ENCODE measurements at regions not wholly inside any gene's neighbourhood (a gene's known extent, or its start where the extent isn't known, plus 50 kb on each side); places are given as distances from the start of the nearest gene placed in this dataset.

- Histone ChIP-seq H3K4me2 (ENCODE audit: low read length) (no peak overlapping the region), H3K4me3 (ENCODE audit: low read depth, low read length) (no peak overlapping the region), H3K27ac (no peak overlapping the region), H3K27me3 (ENCODE audit: control insufficient read depth, insufficient read depth, low read length) (no peaks in the 10 kb centered on the region), H3K79me2 (no peaks in the 10 kb centered on the region), H3K9ac (no peak overlapping the region), H3K9me3 (ENCODE audit: control insufficient read depth, low read length) (no peaks in the 10 kb centered on the region), H2AFZ (no peak overlapping the region), H3K36me3 (ENCODE audit: control insufficient read depth, insufficient read depth, low read length) (no peaks in the 10 kb centered on the region), H3K4me1 (no peaks in the 10 kb centered on the region)
- TF ChIP-seq, protein P1, sequence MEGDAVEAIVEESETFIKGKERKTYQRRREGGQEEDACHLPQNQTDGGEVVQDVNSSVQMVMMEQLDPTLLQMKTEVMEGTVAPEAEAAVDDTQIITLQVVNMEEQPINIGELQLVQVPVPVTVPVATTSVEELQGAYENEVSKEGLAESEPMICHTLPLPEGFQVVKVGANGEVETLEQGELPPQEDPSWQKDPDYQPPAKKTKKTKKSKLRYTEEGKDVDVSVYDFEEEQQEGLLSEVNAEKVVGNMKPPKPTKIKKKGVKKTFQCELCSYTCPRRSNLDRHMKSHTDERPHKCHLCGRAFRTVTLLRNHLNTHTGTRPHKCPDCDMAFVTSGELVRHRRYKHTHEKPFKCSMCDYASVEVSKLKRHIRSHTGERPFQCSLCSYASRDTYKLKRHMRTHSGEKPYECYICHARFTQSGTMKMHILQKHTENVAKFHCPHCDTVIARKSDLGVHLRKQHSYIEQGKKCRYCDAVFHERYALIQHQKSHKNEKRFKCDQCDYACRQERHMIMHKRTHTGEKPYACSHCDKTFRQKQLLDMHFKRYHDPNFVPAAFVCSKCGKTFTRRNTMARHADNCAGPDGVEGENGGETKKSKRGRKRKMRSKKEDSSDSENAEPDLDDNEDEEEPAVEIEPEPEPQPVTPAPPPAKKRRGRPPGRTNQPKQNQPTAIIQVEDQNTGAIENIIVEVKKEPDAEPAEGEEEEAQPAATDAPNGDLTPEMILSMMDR (IDR thresholded peaks at IDR 0.05), result no peak
These were observed 377.1 kb upstream of the HS3ST1 start for GRCh38 chr4:11805842-11806241.

DNA sequence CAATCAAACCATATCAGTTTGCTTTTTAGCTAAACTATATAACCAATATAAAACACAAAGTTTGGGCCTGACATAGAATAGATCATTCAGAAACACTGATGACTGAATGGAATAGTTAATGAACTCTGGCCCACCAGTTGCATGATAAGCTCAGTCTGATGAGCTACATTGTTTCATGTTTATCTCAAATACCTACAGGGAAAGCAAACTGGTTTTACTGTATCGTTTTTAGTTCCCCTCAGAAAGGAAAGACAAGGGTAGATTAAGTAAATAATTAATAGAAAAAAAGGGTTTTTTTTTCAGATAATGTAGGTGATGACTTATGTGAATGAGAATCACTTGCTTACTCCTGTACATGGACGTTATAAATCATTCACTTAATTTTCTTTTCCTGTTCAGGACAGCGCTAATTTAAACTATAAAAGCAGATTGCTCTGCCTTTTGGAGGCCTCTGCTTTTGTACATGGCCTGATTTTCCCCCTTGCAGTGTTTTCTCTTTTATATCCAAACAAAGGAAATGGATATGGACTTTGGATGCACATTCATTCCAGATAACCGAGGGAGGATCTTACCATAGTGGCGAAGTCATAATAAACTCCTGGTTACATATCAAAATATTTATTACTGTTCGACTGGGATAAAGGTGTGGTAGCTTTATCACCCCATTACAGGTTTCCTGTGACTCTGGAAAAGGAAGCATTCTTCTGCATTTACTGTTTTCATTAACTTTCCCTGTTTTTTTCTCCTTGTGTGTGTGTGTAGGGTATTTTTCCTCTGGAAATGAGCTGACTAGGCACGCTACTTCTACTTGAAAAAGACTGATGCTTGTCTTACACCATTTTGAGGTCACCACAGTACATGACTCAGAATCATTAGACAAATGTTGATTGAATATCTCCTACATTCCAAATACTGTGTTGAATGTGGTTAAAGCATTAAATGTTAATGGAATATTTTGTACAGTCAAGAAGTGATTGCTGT is 373.1 kb upstream of the HS3ST1 start:
- Histone ChIP-seq H3K36me3 (ENCODE audit: control insufficient read depth, insufficient read depth, low read length) (no peaks in the 10 kb centered on the region), H2AFZ (no peak overlapping the region), H3K27me3 (ENCODE audit: control insufficient read depth, insufficient read depth, low read length) (no peaks in the 10 kb centered on the region), H3K4me2 (ENCODE audit: low read length) (no peak overlapping the region), H3K9me3 (ENCODE audit: control insufficient read depth, low read length) (no peaks in the 10 kb centered on the region), H3K79me2 (no peaks in the 10 kb centered on the region), H3K9ac (no peak overlapping the region), H3K4me3 (ENCODE audit: low read depth, low read length) (no peak overlapping the region), H3K4me1 (no peaks in the 10 kb centered on the region), H3K27ac (no peak overlapping the region)
- TF ChIP-seq, protein P1 (IDR thresholded peaks at IDR 0.05), result no peak

- no peak overlapping the region for H3K4me2 ChIP-seq (ENCODE audit: low read length)
- no peaks in the 10 kb centered on the region for H3K4me1 ChIP-seq
- H3K9ac ChIP-seq, result no peak overlapping the region
- TF ChIP-seq, protein P1 (IDR thresholded peaks at IDR 0.05), result no peak
- H3K79me2 ChIP-seq, result no peaks in the 10 kb centered on the region
- no peak overlapping the region for H3K27ac ChIP-seq
- no peaks in the 10 kb centered on the region for H3K9me3 ChIP-seq (ENCODE audit: control insufficient read depth, low read length)
- H3K36me3 ChIP-seq (ENCODE audit: control insufficient read depth, insufficient read depth, low read length), result no peaks in the 10 kb centered on the region
- no peak overlapping the region for H2AFZ ChIP-seq
- no peaks in the 10 kb centered on the region for H3K27me3 ChIP-seq (ENCODE audit: control insufficient read depth, insufficient read depth, low read length)
- no peak overlapping the region for H3K4me3 ChIP-seq (ENCODE audit: low read depth, low read length)
These were observed 370.5 kb upstream of the HS3ST1 start for GRCh38 chr4:11799196-11799595.

GRCh38 chr4:11791797-11792196 is 363.1 kb upstream of the HS3ST1 start:
- Histone ChIP-seq H2AFZ (no peak overlapping the region), H3K27me3 (ENCODE audit: control insufficient read depth, insufficient read depth, low read length) (no peaks in the 10 kb centered on the region), H3K9me3 (ENCODE audit: control insufficient read depth, low read length) (no peaks in the 10 kb centered on the region), H3K27ac (no peak overlapping the region), H3K36me3 (ENCODE audit: control insufficient read depth, insufficient read depth, low read length) (no peaks in the 10 kb centered on the region), H3K79me2 (no peaks in the 10 kb centered on the region), H3K4me3 (ENCODE audit: low read depth, low read length) (no peak overlapping the region), H3K9ac (no peak overlapping the region), H3K4me2 (ENCODE audit: low read length) (no peak overlapping the region), H3K4me1 (no peaks in the 10 kb centered on the region)
- TF ChIP-seq, protein P1 (IDR thresholded peaks at IDR 0.05), result no peak
